ENCODE measurements at regions not wholly inside any gene's neighbourhood (a gene's known extent, or its start where the extent isn't known, plus 50 kb on each side); places are given as distances from the start of the nearest gene placed in this dataset.
"Not testable (repeated sequence)": the region's sequence is repeated elsewhere in the genome, so short reads cannot be mapped to it uniquely, and the experiment has no call there.

- DNase-seq, result no peak
Measured at GRCh38 chr3:104066658-104067057, 1300.1 kb upstream of the ALCAM start.

DNA sequence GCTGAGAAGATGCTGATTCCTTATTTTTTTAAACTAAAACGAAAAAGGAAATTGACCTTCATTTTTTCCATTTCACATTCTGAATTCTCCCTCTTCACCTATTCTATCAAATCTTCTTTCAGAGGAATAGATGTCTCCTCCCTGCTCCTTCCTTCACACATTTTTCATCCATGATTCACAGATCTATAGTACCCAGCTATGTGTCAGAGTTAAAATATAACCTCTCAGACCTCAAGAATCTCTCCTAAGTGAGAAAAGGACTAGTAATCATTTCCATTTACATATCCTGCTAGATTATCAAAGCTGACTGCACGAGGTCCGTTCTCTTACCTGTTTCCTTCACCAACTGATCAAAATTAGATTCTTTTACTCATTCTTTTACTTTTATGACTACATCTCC is 1297.6 kb upstream of the ALCAM start:
- DNase-seq, result no peak

GRCh38 chr3:104070906-104071305 is 1295.8 kb upstream of the ALCAM start:
- DNase-seq, result no peak

DNA sequence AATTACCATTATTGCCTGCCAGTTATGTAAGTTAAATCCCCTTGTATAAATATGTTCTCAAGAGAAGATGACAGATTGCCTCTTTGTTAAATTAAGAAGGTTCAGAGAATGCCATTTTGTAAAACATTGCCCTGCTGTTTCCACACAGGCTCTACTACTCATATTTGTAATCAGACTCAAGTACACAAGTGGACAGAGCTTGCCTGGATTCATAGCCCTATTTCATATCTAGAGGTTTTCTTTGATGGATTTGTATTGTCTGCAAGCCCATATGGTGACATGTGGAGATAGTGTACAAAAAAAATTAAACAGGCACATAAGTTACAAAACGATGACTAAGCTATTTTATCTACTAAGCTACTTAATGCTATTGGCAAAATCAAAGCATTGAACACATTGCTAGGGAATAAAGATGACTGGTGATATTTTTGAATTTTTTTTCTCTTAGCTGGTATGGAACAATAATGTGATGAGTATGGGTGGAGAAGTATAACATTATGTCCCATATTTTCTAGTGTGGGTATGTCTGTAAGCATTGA is 1286.6 kb upstream of the ALCAM start:
- no peak for DNase-seq

GRCh38 chr3:104088738-104089137 is 1278.0 kb upstream of the ALCAM start:
- DNase-seq, result no peak

GRCh38 chr3:104089987-104090386 is 1276.7 kb upstream of the ALCAM start:
- DNase-seq, result not testable (repeated sequence)

GRCh38 chr3:104101736-104102135 is 1265.0 kb upstream of the ALCAM start:
- DNase-seq, result no peak

DNA sequence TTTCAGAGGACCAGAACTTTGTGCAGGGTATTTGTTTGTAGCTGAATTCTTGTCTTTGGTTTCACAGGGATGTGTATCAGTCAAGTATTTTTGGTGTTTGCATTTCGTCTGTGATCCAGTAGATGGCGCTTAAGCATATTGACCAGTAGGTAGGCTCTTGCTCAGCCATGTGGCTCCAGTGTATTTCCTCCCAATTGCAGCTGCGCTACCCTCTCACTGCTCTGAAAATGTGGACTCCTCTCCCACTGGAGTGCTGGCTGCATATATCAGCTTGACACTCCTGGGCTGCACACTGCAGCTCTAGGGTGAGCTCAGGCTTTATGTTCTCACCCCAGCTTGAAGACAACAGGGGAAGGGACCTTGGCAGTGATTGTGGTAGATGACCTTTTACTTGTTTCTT is 1264.3 kb upstream of the ALCAM start:
- DNase-seq, result no peak

DNA sequence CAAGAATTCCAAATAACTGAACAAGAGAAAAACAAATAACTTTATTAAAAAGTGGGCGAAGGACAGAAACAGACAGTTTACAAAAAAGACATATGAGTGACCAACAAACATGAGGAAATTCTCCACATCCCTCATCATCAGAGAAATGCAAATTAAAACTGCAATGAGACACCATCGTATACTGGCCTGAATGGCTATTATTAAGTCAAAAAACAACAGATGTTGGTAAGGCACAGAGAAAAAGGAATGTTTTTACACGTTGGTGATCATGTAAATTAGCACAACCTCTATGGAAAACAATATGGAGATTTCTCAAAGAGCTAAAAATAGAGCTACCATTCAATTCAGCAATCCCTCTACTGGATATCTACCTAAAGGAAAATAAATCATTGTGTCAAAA is 1260.4 kb upstream of the ALCAM start:
- DNase-seq, result no peak

GRCh38 chr3:104108522-104108921 is 1258.2 kb upstream of the ALCAM start:
- no peak for DNase-seq

- no peak for DNase-seq
Measured at GRCh38 chr3:104126463-104126862, 1240.2 kb upstream of the ALCAM start.

DNA sequence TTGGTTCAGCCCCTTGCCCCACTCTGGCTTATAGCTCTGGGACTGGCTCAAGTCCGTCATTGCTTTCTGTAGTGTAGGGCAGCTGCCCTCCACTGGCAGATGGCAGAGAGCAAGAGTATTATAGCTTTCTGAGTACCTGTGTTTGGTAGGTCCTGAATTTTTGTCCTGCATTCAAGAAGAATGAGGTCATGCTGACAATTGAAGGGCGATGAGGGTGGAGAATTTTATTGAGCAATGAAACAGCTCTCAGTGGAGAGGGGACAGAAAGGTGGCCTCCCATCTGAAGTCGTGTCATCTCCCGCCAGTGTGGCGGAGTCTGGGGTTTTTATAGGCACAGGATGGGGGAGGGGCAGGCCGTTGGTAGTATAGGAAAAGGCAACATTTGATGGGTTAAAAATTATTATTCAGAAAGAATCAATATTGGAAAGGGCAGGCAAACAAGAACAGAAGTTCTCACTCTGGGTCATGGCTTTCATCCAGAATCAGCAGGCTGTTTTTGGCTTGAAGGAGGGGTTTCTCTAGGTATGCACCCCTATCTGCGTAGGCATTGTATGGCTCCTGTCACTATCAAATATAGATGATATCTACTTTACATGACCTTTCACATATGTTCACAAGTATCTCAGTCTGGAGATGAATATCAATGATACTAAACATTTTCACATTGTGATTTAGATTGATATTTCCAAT is 1239.7 kb upstream of the ALCAM start:
- DNase-seq, result no peak

DNA sequence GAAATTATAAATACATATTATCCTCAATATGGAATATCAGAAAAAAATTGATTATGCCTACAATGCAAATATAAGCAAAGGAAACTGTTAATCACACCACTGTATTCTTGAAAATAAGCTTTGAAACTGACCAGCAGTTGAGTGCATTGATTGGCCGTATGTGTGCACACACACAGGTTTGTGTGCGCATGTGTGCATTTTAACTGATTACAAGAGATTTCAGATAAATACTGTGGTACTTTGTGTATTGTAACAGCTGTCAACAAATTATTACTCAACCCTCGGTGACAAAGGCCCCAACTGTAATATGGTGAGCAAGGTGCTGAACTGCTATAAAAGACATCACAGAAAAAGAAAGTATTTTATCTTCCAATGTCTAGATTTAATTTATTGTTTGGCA is 1238.9 kb upstream of the ALCAM start:
- no peak for DNase-seq

DNA sequence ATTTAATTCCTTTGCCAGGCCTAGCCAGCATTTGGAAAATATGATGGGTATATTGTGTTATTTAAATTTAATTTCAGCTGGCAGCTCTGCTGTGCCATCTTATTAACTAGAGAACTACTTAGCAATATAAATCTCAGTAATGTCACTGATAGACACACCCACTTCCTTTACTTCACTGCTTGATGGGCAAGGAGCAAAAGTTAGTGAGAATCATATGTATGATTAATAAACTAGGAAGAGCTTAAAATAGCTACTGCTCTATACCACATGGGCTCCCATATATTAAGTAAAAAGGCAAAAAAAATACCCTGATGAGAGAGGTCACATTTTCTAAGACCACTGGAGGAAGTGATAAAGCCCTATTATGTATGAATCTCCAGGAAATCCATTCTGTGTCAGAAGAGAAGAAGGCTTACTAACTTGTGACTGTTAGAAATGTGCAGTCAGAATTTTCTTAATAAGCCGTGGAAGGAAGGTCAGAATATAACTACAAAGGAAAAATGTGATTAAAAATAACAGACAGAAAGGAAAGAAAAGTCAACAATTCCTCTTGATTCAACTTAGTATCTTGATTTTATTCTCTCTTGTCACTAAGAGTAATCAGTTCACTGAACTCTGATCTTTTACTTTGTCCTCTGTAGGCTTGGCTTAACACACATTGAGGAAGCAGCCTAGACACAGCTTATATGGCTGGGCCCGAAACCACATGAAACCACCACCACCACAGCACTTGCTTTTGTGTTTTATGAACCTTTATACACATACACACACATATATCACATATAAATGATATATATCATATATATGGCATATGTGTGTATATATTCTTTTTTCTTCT is 1233.9 kb upstream of the ALCAM start:
- DNase-seq, result no peak

DNA sequence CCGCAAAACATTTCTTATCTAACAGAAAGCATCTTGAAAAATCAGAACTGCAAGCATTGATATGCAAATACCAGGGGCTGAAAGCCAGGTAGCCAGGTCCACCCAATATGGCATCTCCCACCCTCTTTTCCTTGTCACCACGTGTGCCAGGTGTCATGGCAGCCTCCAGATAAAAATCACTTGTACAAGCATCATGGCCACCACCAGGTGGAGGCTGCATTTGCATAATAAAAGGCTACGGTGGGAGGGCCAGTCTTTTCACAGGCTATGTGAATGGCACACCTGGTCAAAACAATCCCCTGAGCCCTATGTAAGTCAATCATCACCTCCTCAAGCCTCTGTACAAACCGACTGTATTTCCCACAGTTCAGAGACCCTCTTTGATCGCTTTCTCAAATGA is 1233.1 kb upstream of the ALCAM start:
- no peak for DNase-seq

DNA sequence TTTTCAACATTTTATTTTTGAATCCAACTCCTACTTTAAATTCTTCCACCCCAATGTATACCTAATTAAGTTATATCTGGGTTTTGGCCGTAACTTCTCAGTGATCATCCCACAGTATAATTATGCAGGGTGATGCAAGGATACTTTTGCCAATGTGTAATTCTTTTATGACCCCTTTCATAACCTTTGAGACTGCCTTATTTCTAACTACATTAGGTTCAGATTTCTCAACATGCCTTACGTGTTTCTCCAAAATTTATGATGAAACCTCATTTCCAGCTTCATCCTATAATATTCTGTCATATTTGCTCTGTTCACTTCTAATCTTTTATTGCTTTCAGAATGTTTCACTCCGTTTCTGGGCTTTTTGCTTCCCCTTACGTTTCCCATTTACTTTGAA is 1229.6 kb upstream of the ALCAM start:
- DNase-seq, result no peak

GRCh38 chr3:104145164-104145563 is 1221.5 kb upstream of the ALCAM start:
- no peak for DNase-seq

GRCh38 chr3:104149154-104149553 is 1217.6 kb upstream of the ALCAM start:
- DNase-seq, result no peak

DNA sequence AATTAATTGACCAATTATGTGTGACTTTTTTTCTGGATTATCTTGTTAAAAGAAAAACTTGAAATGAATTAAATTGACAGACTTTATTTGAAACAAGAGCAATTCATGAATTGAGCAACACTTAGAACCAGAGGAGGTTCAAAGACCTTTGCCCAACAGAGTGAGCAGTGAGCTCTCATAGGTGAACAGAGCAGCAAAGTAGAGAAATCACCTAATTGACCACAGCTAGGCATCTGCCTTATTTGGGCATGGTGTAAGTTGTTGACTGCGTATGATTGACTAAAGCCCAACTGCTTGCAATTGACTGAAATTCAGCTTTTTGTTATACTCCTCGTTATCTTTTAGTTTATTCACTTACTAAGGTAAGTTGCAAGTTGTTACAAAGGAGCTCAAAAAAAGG is 1216.0 kb upstream of the ALCAM start:
- DNase-seq, result no peak

DNA sequence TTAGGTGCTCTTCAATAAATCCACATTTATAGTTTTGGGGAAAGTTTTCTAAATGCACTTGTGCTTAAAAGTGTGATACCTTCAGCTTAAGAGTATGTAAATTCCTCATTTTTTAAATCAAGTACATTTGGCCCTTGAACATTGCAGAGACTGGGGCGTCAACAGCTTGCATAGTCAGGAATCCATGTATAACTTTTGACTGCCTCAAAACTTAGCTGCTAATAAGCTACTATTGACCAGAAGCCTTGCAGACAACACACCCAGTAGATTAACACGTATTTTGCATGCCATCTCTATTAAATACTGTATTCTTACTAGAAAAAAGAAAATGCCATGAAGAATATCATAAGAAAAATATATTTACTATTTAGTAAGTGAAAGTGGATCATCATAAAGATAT is 1211.8 kb upstream of the ALCAM start:
- DNase-seq, result no peak

- no peak for DNase-seq
Measured at GRCh38 chr3:104165866-104166265, 1200.8 kb upstream of the ALCAM start.

DNA sequence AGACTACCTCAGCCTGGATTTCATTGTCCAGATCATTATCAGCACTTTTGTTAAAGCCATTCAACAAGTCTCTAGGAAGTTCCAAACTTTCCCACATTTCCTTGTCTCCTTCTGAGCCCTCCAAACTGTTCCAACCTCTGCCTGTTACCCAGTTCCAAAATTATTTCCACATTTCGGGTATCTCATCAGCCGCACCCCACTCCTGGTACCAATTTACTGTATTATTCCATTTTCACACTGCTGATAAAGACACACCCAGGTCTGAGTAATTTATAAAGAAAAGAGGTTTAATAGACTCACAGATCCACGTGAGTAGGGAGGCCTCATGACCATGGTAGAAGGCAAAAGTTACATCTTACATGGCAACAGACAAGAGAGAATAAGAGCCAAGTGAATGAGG is 1198.3 kb upstream of the ALCAM start:
- DNase-seq, result no peak

DNA sequence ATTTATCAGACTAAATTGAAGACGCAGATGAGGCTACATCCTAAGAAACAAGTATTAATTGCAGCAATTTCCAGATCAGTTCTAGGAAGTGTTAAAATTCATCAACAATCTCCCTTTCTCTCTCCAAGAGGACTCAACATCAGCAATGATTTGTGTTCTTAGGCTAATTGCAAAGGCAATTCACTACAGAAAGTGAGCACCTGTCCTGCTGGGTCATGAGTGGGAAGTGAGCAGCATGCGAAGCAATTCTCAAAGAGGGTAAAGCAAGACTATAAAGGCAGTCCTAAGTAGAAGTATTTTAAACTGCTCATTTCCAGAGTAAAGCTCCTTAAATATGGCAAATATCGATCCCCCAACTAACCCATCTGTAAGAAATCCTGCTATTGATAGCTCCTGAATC is 1191.0 kb upstream of the ALCAM start:
- no peak for DNase-seq

GRCh38 chr3:104176706-104177105 is 1190.0 kb upstream of the ALCAM start:
- no peak for DNase-seq
